SK-N-SH treated with all-trans-retinoic acid at 6 μM for 48 hours (cell line): ENCODE measurements at regions not wholly inside any gene's neighbourhood (a gene's known extent, or its start where the extent isn't known, plus 50 kb on each side); places are given as distances from the start of the nearest gene placed in this dataset.

Source experiments
- ATAC-seq: fragments of 200-7000 bp; cut with Tn5 transposase; 3 replicates; pipeline ENCODE4 v1.9.1; 2020; ENCODE audit warnings: mild to moderate bottlenecking, moderate library complexity
- ARNTL ChIP-seq: fragments of 450-650 bp; formaldehyde crosslinking; IDR thresholded peaks from 2 replicates; pipeline ENCODE4 v1.5.0; 2020; ENCODE audit warnings: low read depth, mild to moderate bottlenecking, moderate library complexity, borderline replicate concordance
- BACH2 ChIP-seq: fragments of 250-450 bp; sonication (Bioruptor Pico); IDR thresholded peaks from 2 replicates; pipeline ENCODE4 v1.9.0; 2021; ENCODE audit warnings: mild to moderate bottlenecking, borderline replicate concordance
- CREB5 ChIP-seq: fragments of 250-450 bp; sonication (Bioruptor Pico); IDR thresholded peaks from 2 replicates; pipeline ENCODE4 v1.5.1; 2020; ENCODE audit warnings: low read depth, mild to moderate bottlenecking, moderate library complexity
- CSDC2 ChIP-seq: fragments of 250-450 bp; sonication (Bioruptor Pico); IDR thresholded peaks from 2 replicates; pipeline ENCODE4 v1.5.0; 2020; ENCODE audit warnings: mild to moderate bottlenecking, moderate library complexity
- GLIS3 ChIP-seq: fragments of 250-450 bp; sonication (Bioruptor Pico); IDR thresholded peaks from 2 replicates; pipeline ENCODE4 v1.5.0; 2020; ENCODE audit warnings: mild to moderate bottlenecking, moderate library complexity
- ISL1 ChIP-seq: fragments of 250-450 bp; sonication (Bioruptor Pico); IDR thresholded peaks from 2 replicates; pipeline ENCODE4 v2.1.2; 2022; ENCODE audit warnings: mild to moderate bottlenecking, moderate library complexity
- OSR1 ChIP-seq: fragments of 250-450 bp; sonication (Bioruptor Pico); IDR thresholded peaks from 2 replicates; pipeline ENCODE4 v1.8.0; 2022; ENCODE audit warnings: moderate library complexity, mild to moderate bottlenecking, inconsistent platforms
- PATZ1 ChIP-seq: fragments of 250-450 bp; sonication (Bioruptor Pico); IDR thresholded peaks from 2 replicates; pipeline ENCODE4 v1.8.0; 2020; ENCODE audit warnings: mild to moderate bottlenecking, moderate library complexity, borderline replicate concordance
- POU6F1 ChIP-seq: fragments of 250-450 bp; sonication (Bioruptor Pico); IDR thresholded peaks from 2 replicates; pipeline ENCODE4 v1.8.0; 2021; ENCODE audit warnings: low read depth, mild to moderate bottlenecking, moderate library complexity, borderline replicate concordance
- PPARA ChIP-seq: fragments of 250-450 bp; sonication (Bioruptor Pico); IDR thresholded peaks from 2 replicates; pipeline ENCODE4 v1.5.0; 2020; ENCODE audit warnings: mild to moderate bottlenecking, borderline replicate concordance
- RARB ChIP-seq: fragments of 250-450 bp; sonication (Bioruptor Pico); IDR thresholded peaks from 2 replicates; pipeline ENCODE4 v1.8.0; 2021; ENCODE audit warnings: mild to moderate bottlenecking, moderate library complexity
- SNAI2 ChIP-seq: fragments of 250-450 bp; sonication (Bioruptor Pico); IDR thresholded peaks from 2 replicates; pipeline ENCODE4 v1.5.0; 2020; ENCODE audit warnings: mild to moderate bottlenecking, moderate library complexity
- TCF4 ChIP-seq: fragments of 250-450 bp; sonication (Bioruptor Pico); IDR thresholded peaks from 2 replicates; pipeline ENCODE4 v1.8.0; 2021; ENCODE audit warnings: mild to moderate bottlenecking, moderate library complexity, borderline replicate concordance
- TOX ChIP-seq: fragments of 250-450 bp; sonication (Bioruptor Pico); IDR thresholded peaks from 2 replicates; pipeline ENCODE4 v1.8.0; 2021; ENCODE audit warnings: mild to moderate bottlenecking, moderate library complexity, borderline replicate concordance
- ZC3H10 ChIP-seq: fragments of 250-450 bp; sonication (Bioruptor Pico); IDR thresholded peaks from 2 replicates; pipeline ENCODE4 v1.5.1; 2021; ENCODE audit warnings: mild to moderate bottlenecking, moderate library complexity
- ZFP3 ChIP-seq: fragments of 250-450 bp; sonication (Bioruptor Pico); IDR thresholded peaks from 2 replicates; pipeline ENCODE4 v1.5.0; 2020; ENCODE audit warnings: mild to moderate bottlenecking, moderate library complexity
- ZFP30 ChIP-seq: fragments of 450-650 bp; formaldehyde crosslinking; IDR thresholded peaks from 2 replicates; pipeline ENCODE4 v1.5.0; 2022; ENCODE audit warnings: mild to moderate bottlenecking, moderate library complexity
- ZNF565 ChIP-seq: fragments of 450-650 bp; formaldehyde crosslinking; conservative IDR thresholded peaks from 2 replicates; pipeline ENCODE4 v1.5.0; 2020; ENCODE audit warnings: low read depth, mild to moderate bottlenecking, moderate library complexity
- ZNF70 ChIP-seq: fragments of 450-650 bp; formaldehyde crosslinking; IDR thresholded peaks from 2 replicates; pipeline ENCODE4 v1.5.0; 2020; ENCODE audit warnings: mild to moderate bottlenecking, moderate library complexity
- ZNF8 ChIP-seq: fragments of 450-650 bp; formaldehyde crosslinking; IDR thresholded peaks from 2 replicates; pipeline ENCODE4 v1.5.0; 2020; ENCODE audit warnings: mild to moderate bottlenecking, moderate library complexity
- TF ChIP-seq, protein P1 (sequence below): fragments of 250-450 bp; sonication (Bioruptor Pico); IDR thresholded peaks from 2 replicates; pipeline ENCODE4 v1.5.0; 2020; ENCODE audit warnings: mild to moderate bottlenecking, moderate library complexity
- TF ChIP-seq, protein P2 (sequence below): fragments of 250-450 bp; sonication (Bioruptor Pico); IDR thresholded peaks from 2 replicates; pipeline ENCODE4 v1.5.1; 2021; ENCODE audit warnings: mild to moderate bottlenecking, moderate library complexity

DNA sequence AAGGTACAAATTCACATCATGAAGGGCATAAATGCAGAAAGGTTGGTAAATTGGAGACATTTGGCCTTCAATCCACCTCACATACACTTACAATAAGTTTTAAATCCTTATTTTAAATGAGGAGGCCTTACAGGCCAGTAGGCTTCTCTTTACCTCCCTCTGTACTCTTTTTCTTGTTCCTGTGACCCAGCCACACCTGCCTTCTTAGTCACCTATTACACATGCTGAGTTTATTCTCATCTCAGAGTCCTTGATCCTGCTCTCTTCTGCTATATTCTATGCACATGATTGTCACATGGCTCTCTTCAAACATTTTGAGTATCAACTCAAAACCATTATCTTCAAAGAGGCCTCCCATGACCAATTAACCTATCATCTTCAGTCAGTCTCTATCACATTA is 491.5 kb downstream of the SATB2 start:
- TF ChIP-seq, protein P1, sequence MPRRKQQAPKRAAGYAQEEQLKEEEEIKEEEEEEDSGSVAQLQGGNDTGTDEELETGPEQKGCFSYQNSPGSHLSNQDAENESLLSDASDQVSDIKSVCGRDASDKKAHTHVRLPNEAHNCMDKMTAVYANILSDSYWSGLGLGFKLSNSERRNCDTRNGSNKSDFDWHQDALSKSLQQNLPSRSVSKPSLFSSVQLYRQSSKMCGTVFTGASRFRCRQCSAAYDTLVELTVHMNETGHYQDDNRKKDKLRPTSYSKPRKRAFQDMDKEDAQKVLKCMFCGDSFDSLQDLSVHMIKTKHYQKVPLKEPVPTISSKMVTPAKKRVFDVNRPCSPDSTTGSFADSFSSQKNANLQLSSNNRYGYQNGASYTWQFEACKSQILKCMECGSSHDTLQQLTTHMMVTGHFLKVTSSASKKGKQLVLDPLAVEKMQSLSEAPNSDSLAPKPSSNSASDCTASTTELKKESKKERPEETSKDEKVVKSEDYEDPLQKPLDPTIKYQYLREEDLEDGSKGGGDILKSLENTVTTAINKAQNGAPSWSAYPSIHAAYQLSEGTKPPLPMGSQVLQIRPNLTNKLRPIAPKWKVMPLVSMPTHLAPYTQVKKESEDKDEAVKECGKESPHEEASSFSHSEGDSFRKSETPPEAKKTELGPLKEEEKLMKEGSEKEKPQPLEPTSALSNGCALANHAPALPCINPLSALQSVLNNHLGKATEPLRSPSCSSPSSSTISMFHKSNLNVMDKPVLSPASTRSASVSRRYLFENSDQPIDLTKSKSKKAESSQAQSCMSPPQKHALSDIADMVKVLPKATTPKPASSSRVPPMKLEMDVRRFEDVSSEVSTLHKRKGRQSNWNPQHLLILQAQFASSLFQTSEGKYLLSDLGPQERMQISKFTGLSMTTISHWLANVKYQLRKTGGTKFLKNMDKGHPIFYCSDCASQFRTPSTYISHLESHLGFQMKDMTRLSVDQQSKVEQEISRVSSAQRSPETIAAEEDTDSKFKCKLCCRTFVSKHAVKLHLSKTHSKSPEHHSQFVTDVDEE = no peak
- TF ChIP-seq CREB5 (CRISPR knock-in tag) = no peak
- no peak for TF ChIP-seq ISL1 (CRISPR knock-in tag)
- no peak for TF ChIP-seq OSR1 (CRISPR knock-in tag)
- no peak for TF ChIP-seq PATZ1 (CRISPR knock-in tag)
- no peak for TF ChIP-seq ZNF70 (CRISPR knock-in tag)
- no peak for TF ChIP-seq POU6F1 (CRISPR knock-in tag)
- TF ChIP-seq RARB (CRISPR knock-in tag) = no peak
- no peak for TF ChIP-seq ZC3H10 (CRISPR knock-in tag)
- TF ChIP-seq ZNF8 = no peak
- no peak for TF ChIP-seq PPARA (CRISPR knock-in tag)
- no peak for TF ChIP-seq ZFP3 (CRISPR knock-in tag)
- no peak for TF ChIP-seq SNAI2 (CRISPR knock-in tag)
- ATAC-seq = no peak

- TF ChIP-seq ZFP30 (CRISPR knock-in tag) (no peak), ZNF565 (CRISPR knock-in tag) (no peak), ZNF8 (no peak), ZNF70 (CRISPR knock-in tag) (no peak), CREB5 (CRISPR knock-in tag) (no peak), PPARA (CRISPR knock-in tag) (no peak), SNAI2 (CRISPR knock-in tag) (no peak), BACH2 (CRISPR knock-in tag) (no peak), TCF4 (CRISPR knock-in tag) (no peak), ZC3H10 (CRISPR knock-in tag) (no peak), TOX (CRISPR knock-in tag) (no peak), OSR1 (CRISPR knock-in tag) (no peak), ARNTL (CRISPR knock-in tag) (no peak), CSDC2 (CRISPR knock-in tag) (no peak), PATZ1 (CRISPR knock-in tag) (no peak), GLIS3 (CRISPR knock-in tag) (no peak), ZFP3 (CRISPR knock-in tag) (no peak)
- TF ChIP-seq, protein P2, sequence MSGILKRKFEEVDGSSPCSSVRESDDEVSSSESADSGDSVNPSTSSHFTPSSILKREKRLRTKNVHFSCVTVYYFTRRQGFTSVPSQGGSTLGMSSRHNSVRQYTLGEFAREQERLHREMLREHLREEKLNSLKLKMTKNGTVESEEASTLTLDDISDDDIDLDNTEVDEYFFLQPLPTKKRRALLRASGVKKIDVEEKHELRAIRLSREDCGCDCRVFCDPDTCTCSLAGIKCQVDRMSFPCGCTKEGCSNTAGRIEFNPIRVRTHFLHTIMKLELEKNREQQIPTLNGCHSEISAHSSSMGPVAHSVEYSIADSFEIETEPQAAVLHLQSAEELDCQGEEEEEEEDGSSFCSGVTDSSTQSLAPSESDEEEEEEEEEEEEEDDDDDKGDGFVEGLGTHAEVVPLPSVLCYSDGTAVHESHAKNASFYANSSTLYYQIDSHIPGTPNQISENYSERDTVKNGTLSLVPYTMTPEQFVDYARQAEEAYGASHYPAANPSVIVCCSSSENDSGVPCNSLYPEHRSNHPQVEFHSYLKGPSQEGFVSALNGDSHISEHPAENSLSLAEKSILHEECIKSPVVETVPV (CRISPR knock-in tag) = no peak
- ATAC-seq = no peak
Measured at GRCh38 chr2:198961547-198961946, 496.2 kb downstream of the SATB2 start.
